CD4-positive, alpha-beta memory T cell (primary cell): ENCODE measurements at regions not wholly inside any gene's neighbourhood (a gene's known extent, or its start where the extent isn't known, plus 50 kb on each side); places are given as distances from the start of the nearest gene placed in this dataset.

Experiments
- CTCF ChIA-PET: fragments of 350-600 bp; sonication (Branson Sonifier 250); formaldehyde crosslinking; loops from one replicate; lab custom pipeline; 2021; ENCODE audit warnings: inconsistent platforms; ENCODE audit not compliant: partially characterized antibody; lab: Charles Lee
- POLR2A ChIA-PET: fragments of 350-600 bp; sonication (Branson Sonifier 250); formaldehyde crosslinking; loops from one replicate; lab custom pipeline; 2021; ENCODE audit not compliant: partially characterized antibody; lab: Charles Lee
- DNase-seq, 5 donors: peaks; one replicate each; pipeline versions ENCODE4 v3.0.0 to v3.0.0-alpha.2; 2020 to 2022; ENCODE audit warnings: mixed read lengths in 1 of 5
- H3K27ac ChIP-seq: one replicate; pipeline ENCODE4 v1.7.0; 2013; ENCODE audit warnings: low read depth, low read length
- H3K27me3 ChIP-seq: 2 replicates; pipeline ENCODE4 v1.7.0; 2013; ENCODE audit warnings: mild to moderate bottlenecking, low read length, moderate library complexity; ENCODE audit not compliant: insufficient read depth
- H3K36me3 ChIP-seq: 2 replicates; pipeline ENCODE4 v1.7.0; 2013; ENCODE audit warnings: mild to moderate bottlenecking, low read length, moderate library complexity; ENCODE audit not compliant: insufficient read depth
- H3K4me1 ChIP-seq: 2 replicates; pipeline ENCODE4 v1.7.0; 2013; ENCODE audit warnings: mild to moderate bottlenecking, low read length, moderate library complexity; ENCODE audit not compliant: insufficient read depth
- H3K4me3 ChIP-seq, 2 donors: one replicate each; pipeline ENCODE4 v1.7.0; 2013; ENCODE audit warnings: low read length in 2 of 2, mild to moderate bottlenecking in 1 of 2
- H3K9me3 ChIP-seq, 2 donors: one replicate each; pipeline ENCODE4 v1.7.0; 2013; ENCODE audit warnings: low read length in 2 of 2, control low read depth in 1 of 2; ENCODE audit not compliant: control insufficient read depth in 1 of 2
- H3K27ac Mint-ChIP-seq, 7 donors: one replicate each; pipeline ENCODE4 v1.8.0; 2020 to 2021; ENCODE audit warnings: mixed read lengths in 7 of 7, mild to moderate bottlenecking in 6 of 7, inconsistent platforms in 3 of 7, moderate library complexity in 3 of 7
- H3K27me3 Mint-ChIP-seq, 2 donors: one replicate each; pipeline ENCODE4 v1.8.0; 2020 to 2021; ENCODE audit warnings: mixed read lengths in 2 of 2
- H3K36me3 Mint-ChIP-seq, 2 donors: one replicate each; pipeline ENCODE4 v1.8.0; 2020 to 2021; ENCODE audit warnings: mixed read lengths in 2 of 2, inconsistent platforms in 1 of 2, mild to moderate bottlenecking in 1 of 2
- H3K4me1 Mint-ChIP-seq, 4 donors: one replicate each; pipeline ENCODE4 v1.8.0; 2020 to 2021; ENCODE audit warnings: mixed read lengths in 4 of 4, mild to moderate bottlenecking in 1 of 4
- H3K4me3 Mint-ChIP-seq, 8 donors: one replicate each; pipeline ENCODE4 v1.8.0; 2020 to 2021; ENCODE audit warnings: mixed read lengths in 8 of 8, mild to moderate bottlenecking in 7 of 8, moderate library complexity in 6 of 8, inconsistent platforms in 3 of 8
- H3K9me3 Mint-ChIP-seq, 8 donors: one replicate each; pipeline ENCODE4 v1.8.0; 2020 to 2021; ENCODE audit warnings: mixed read lengths in 8 of 8, mild to moderate bottlenecking in 5 of 8, inconsistent platforms in 3 of 8, moderate library complexity in 1 of 8
- intact Hi-C: fragments of 100-400 bp; cut with micrococcal nuclease; formaldehyde crosslinking; loops from one replicate; pipeline ENCODE4 v1.15.1; 2023

- Histone ChIP-seq H3K4me1 (no peaks in the 10 kb centered on the region), H3K36me3 (no peaks in the 10 kb centered on the region), H3K9me3 (no peaks in the 10 kb centered on the region), H3K4me3 (no peak overlapping the region), H3K27me3 (no peaks in the 10 kb centered on the region), H3K27ac (no peak overlapping the region)
- CTCF ChIA-PET = no interaction called here
- H3K27me3 Mint-ChIP-seq = peaks cover 34 to 36% of the 10 kb centered on the region in 2 donors
- no peaks in the 10 kb centered on the region for H3K36me3 Mint-ChIP-seq
- peaks cover 0 to 1% (median 0%) of the 10 kb centered on the region in 8 donors for H3K9me3 Mint-ChIP-seq
- no peak overlapping the region for H3K27ac Mint-ChIP-seq
- H3K4me3 Mint-ChIP-seq = no peak overlapping the region
- DNase-seq = no peak
- intact Hi-C loops = no loop called here
- POLR2A ChIA-PET = no interaction called here
- peaks cover 0 to 9% (median 7%) of the 10 kb centered on the region in 4 donors for H3K4me1 Mint-ChIP-seq
These were observed 101.5 kb upstream of the CDH5 start for GRCh38 chr16:66265048-66265415.

GRCh38 chr16:66264311-66265047, 102.0 kb upstream of the CDH5 start:
- Histone ChIP-seq H3K27ac (no peak overlapping the region), H3K9me3 (no peaks in the 10 kb centered on the region), H3K27me3 (no peaks in the 10 kb centered on the region), H3K4me1 (no peaks in the 10 kb centered on the region), H3K36me3 (no peaks in the 10 kb centered on the region), H3K4me3 (no peak overlapping the region)
- no peak overlapping the region for H3K4me3 Mint-ChIP-seq
- H3K4me1 Mint-ChIP-seq = peaks cover 0 to 9% (median 7%) of the 10 kb centered on the region in 4 donors
- POLR2A ChIA-PET = no interaction called here
- DNase-seq = no peak
- H3K36me3 Mint-ChIP-seq = no peaks in the 10 kb centered on the region
- peaks cover 34 to 36% of the 10 kb centered on the region in 2 donors for H3K27me3 Mint-ChIP-seq
- peaks cover 0 to 1% (median 0%) of the 10 kb centered on the region in 8 donors for H3K9me3 Mint-ChIP-seq
- CTCF ChIA-PET = no interaction called here
- no peak overlapping the region for H3K27ac Mint-ChIP-seq
- intact Hi-C loops = no loop called here

- H3K4me1 Mint-ChIP-seq = peaks cover 0 to 9% (median 7%) of the 10 kb centered on the region in 4 donors
- Histone ChIP-seq H3K4me1 (no peaks in the 10 kb centered on the region), H3K27me3 (no peaks in the 10 kb centered on the region), H3K4me3 (no peak overlapping the region), H3K36me3 (no peaks in the 10 kb centered on the region), H3K9me3 (no peaks in the 10 kb centered on the region), H3K27ac (no peak overlapping the region)
- peaks cover 0 to 1% (median 0%) of the 10 kb centered on the region in 8 donors for H3K9me3 Mint-ChIP-seq
- POLR2A ChIA-PET = no interaction called here
- peaks cover 34 to 36% of the 10 kb centered on the region in 2 donors for H3K27me3 Mint-ChIP-seq
- DNase-seq = no peak
- intact Hi-C loops = no loop called here
- no peaks in the 10 kb centered on the region for H3K36me3 Mint-ChIP-seq
- no peak overlapping the region for H3K4me3 Mint-ChIP-seq
- CTCF ChIA-PET = no interaction called here
- H3K27ac Mint-ChIP-seq = no peak overlapping the region
These were observed 102.5 kb upstream of the CDH5 start for GRCh38 chr16:66263973-66264310.

GRCh38 chr16:66263168-66263972, 103.1 kb upstream of the CDH5 start:
- H3K27me3 Mint-ChIP-seq = peaks cover 33 to 35% of the 10 kb centered on the region in 2 donors
- DNase-seq = no peak
- POLR2A ChIA-PET = no interaction called here

GRCh38 chr16:66262253-66263167, 104.0 kb upstream of the CDH5 start:
- Histone ChIP-seq H3K27me3 (no peaks in the 10 kb centered on the region), H3K36me3 (no peaks in the 10 kb centered on the region), H3K27ac (no peak overlapping the region), H3K4me3 (no peak overlapping the region), H3K4me1 (no peaks in the 10 kb centered on the region), H3K9me3 (no peaks in the 10 kb centered on the region)
- H3K9me3 Mint-ChIP-seq = peaks cover 0 to 1% (median 0%) of the 10 kb centered on the region in 8 donors
- no peaks in the 10 kb centered on the region for H3K36me3 Mint-ChIP-seq
- peak overlapping the region in 1 of 7 donors; percentile 20 for H3K27ac Mint-ChIP-seq
- POLR2A ChIA-PET = no interaction called here
- H3K4me1 Mint-ChIP-seq = peaks cover 0 to 9% (median 7%) of the 10 kb centered on the region in 4 donors
- intact Hi-C loops = no loop called here
- no peak overlapping the region for H3K4me3 Mint-ChIP-seq
- CTCF ChIA-PET = interaction anchor here (0.6 to 1.2 kb wide), 2 partner anchors 10 to 83 kb away, joined by 3 read pairs; no protein-coding TSS in a partner anchor
- peaks cover 26 to 29% of the 10 kb centered on the region in 2 donors for H3K27me3 Mint-ChIP-seq
- no peak for DNase-seq

More at GRCh38 chr16:66263168-66263972, 103.1 kb upstream of the CDH5 start:
- no peaks in the 10 kb centered on the region for H3K36me3 Mint-ChIP-seq
- no peak overlapping the region for H3K27ac ChIP-seq
- CTCF ChIA-PET = interaction anchor here (0.6 to 1.2 kb wide), 2 partner anchors 9 to 82 kb away, joined by 3 read pairs; no protein-coding TSS in a partner anchor
- no peaks in the 10 kb centered on the region for H3K9me3 ChIP-seq
- peaks cover 0 to 9% (median 7%) of the 10 kb centered on the region in 4 donors for H3K4me1 Mint-ChIP-seq
- H3K4me3 Mint-ChIP-seq = no peak overlapping the region
- H3K36me3 ChIP-seq = no peaks in the 10 kb centered on the region
- H3K4me3 ChIP-seq = no peak overlapping the region
- H3K27me3 ChIP-seq = no peaks in the 10 kb centered on the region
- intact Hi-C loops = no loop called here
- peaks cover 0 to 1% (median 0%) of the 10 kb centered on the region in 8 donors for H3K9me3 Mint-ChIP-seq
- H3K27ac Mint-ChIP-seq = no peak overlapping the region
- no peaks in the 10 kb centered on the region for H3K4me1 ChIP-seq

- DNase-seq = no peak
- Histone ChIP-seq H3K4me3 (no peak overlapping the region), H3K36me3 (no peaks in the 10 kb centered on the region), H3K27me3 (no peaks in the 10 kb centered on the region), H3K4me1 (no peaks in the 10 kb centered on the region), H3K9me3 (no peaks in the 10 kb centered on the region), H3K27ac (no peak overlapping the region)
- intact Hi-C loops = no loop called here
- ChIA-PET CTCF (no interaction called here), POLR2A (no interaction called here)
- Mint-ChIP-seq H3K9me3 (peaks cover 0 to 1% (median 0%) of the 10 kb centered on the region in 8 donors), H3K27me3 (peaks cover 23 to 29% of the 10 kb centered on the region in 2 donors), H3K4me3 (no peak overlapping the region), H3K27ac (peak overlapping the region in 1 of 7 donors; percentile 20), H3K36me3 (no peaks in the 10 kb centered on the region), H3K4me1 (peaks cover 0 to 8% (median 7%) of the 10 kb centered on the region in 4 donors)
These were observed 104.7 kb upstream of the CDH5 start for GRCh38 chr16:66261826-66262225.
